ENCODE measurements at regions not wholly inside any gene's neighbourhood (a gene's known extent, or its start where the extent isn't known, plus 50 kb on each side); places are given as distances from the start of the nearest gene placed in this dataset.

- ATAC-seq (ENCODE audit: insufficient read depth, low FRiP score), result no peak
- 58 to 71% methylated on average over 1 of the region's 1 CpG for WGBS, 2 donors
- TF ChIP-seq CTCF (IDR thresholded peaks at IDR 0.05; ENCODE audit: control extremely low read depth, extremely low read depth), result no peak
- H3K36me3 ChIP-seq (ENCODE audit: control insufficient read depth in 4 of 4, insufficient read depth in 4 of 4, low read length in 4 of 4), result no peaks in the 10 kb centered on the region
- H3K27me3 ChIP-seq (ENCODE audit: control insufficient read depth in 3 of 3, insufficient read depth in 3 of 3, low read length in 2 of 3), result no peaks in the 10 kb centered on the region
- peaks cover 0 to 25% (median 9%) of the 10 kb centered on the region in 5 donors for H3K4me1 ChIP-seq (ENCODE audit: control insufficient read depth in 5 of 5, insufficient read depth in 5 of 5, low read length in 5 of 5)
- no peak overlapping the region for H3K4me3 ChIP-seq
- no peaks in the 10 kb centered on the region for H3K9me3 ChIP-seq (ENCODE audit: control insufficient read depth in 4 of 4, insufficient read depth in 3 of 4, low read length in 3 of 4)
- peak overlapping the region in 1 of 2 donors; percentile 52 for H3K9ac ChIP-seq (ENCODE audit: insufficient read depth in 1 of 2, low read length in 2 of 2)
- no peak for DNase-seq
- no peak overlapping the region for H3K27ac ChIP-seq (ENCODE audit: low read depth in 1 of 2, low read length in 1 of 2)
Measured at GRCh38 chr6:21371061-21371460, 222.5 kb upstream of the SOX4 start.

- H3K9me3 ChIP-seq (ENCODE audit: control insufficient read depth in 4 of 4, insufficient read depth in 3 of 4, low read length in 3 of 4), result no peaks in the 10 kb centered on the region
- 43 to 62% methylated on average over 6 of the region's 6 CpGs for WGBS, 2 donors
- TF ChIP-seq CTCF (IDR thresholded peaks at IDR 0.05; ENCODE audit: control extremely low read depth, extremely low read depth), result no peak
- peak overlapping the region in 1 of 2 donors; percentile 52 for H3K9ac ChIP-seq (ENCODE audit: insufficient read depth in 1 of 2, low read length in 2 of 2)
- peak overlapping the region in 1 of 2 donors; percentile 28 for H3K27ac ChIP-seq (ENCODE audit: low read depth in 1 of 2, low read length in 1 of 2)
- H3K4me1 ChIP-seq (ENCODE audit: control insufficient read depth in 5 of 5, insufficient read depth in 5 of 5, low read length in 5 of 5), result peaks cover 0 to 25% (median 9%) of the 10 kb centered on the region in 5 donors
- DNase-seq (peak; percentile 95 to 99 (median 98)), ATAC-seq (ENCODE audit: insufficient read depth, low FRiP score) (no peak)
- no peaks in the 10 kb centered on the region for H3K27me3 ChIP-seq (ENCODE audit: control insufficient read depth in 3 of 3, insufficient read depth in 3 of 3, low read length in 2 of 3)
- no peak overlapping the region for H3K4me3 ChIP-seq
- H3K36me3 ChIP-seq (ENCODE audit: control insufficient read depth in 4 of 4, insufficient read depth in 4 of 4, low read length in 4 of 4), result no peaks in the 10 kb centered on the region
Measured at GRCh38 chr6:21371676-21372171, 221.8 kb upstream of the SOX4 start.

- Histone ChIP-seq H3K9me3 (ENCODE audit: control insufficient read depth in 4 of 4, insufficient read depth in 3 of 4, low read length in 3 of 4) (no peaks in the 10 kb centered on the region), H3K36me3 (ENCODE audit: control insufficient read depth in 4 of 4, insufficient read depth in 4 of 4, low read length in 4 of 4) (no peaks in the 10 kb centered on the region), H3K4me1 (ENCODE audit: control insufficient read depth in 5 of 5, insufficient read depth in 5 of 5, low read length in 5 of 5) (peaks cover 0 to 25% (median 9%) of the 10 kb centered on the region in 5 donors), H3K4me3 (no peak overlapping the region), H3K9ac (ENCODE audit: insufficient read depth in 1 of 2, low read length in 2 of 2) (no peak overlapping the region), H3K27ac (ENCODE audit: low read depth in 1 of 2, low read length in 1 of 2) (no peak overlapping the region), H3K27me3 (ENCODE audit: control insufficient read depth in 3 of 3, insufficient read depth in 3 of 3, low read length in 2 of 3) (no peaks in the 10 kb centered on the region)
- TF ChIP-seq CTCF (IDR thresholded peaks at IDR 0.05; ENCODE audit: control extremely low read depth, extremely low read depth), result no peak
- no peak for DNase-seq
- no peak for ATAC-seq (ENCODE audit: insufficient read depth, low FRiP score)
- WGBS, 2 donors, result 86 to 89% methylated on average over 11 of the region's 11 CpGs
Measured at GRCh38 chr6:21375151-21376116, 218.1 kb upstream of the SOX4 start.

All from lung (tissue), 11 donors.